Nephron progenitor cell (in vitro differentiated cells): ENCODE measurements at regions not wholly inside any gene's neighbourhood (a gene's known extent, or its start where the extent isn't known, plus 50 kb on each side); places are given as distances from the start of the nearest gene placed in this dataset.

Experiments
- DNase-seq: peaks from one replicate; pipeline ENCODE4 v3.0.0; 2021
- H3K27ac Mint-ChIP-seq: 2 replicates; pipeline ENCODE4 v1.8.0; 2021; ENCODE audit warnings: mild to moderate bottlenecking, moderate library complexity, mixed read lengths
- H3K27me3 Mint-ChIP-seq: 2 replicates; pipeline ENCODE4 v1.8.0; 2021; ENCODE audit warnings: mild to moderate bottlenecking, low read depth, mixed read lengths; ENCODE audit not compliant: poor library complexity
- H3K36me3 Mint-ChIP-seq: 2 replicates; pipeline ENCODE4 v1.8.0; 2021; ENCODE audit warnings: low read depth, mixed read lengths
- H3K4me1 Mint-ChIP-seq: 2 replicates; pipeline ENCODE4 v1.8.0; 2021; ENCODE audit warnings: mixed read lengths
- H3K4me3 Mint-ChIP-seq: 2 replicates; pipeline ENCODE4 v1.8.0; 2021; ENCODE audit warnings: mild to moderate bottlenecking, moderate library complexity, mixed read lengths
- H3K9me3 Mint-ChIP-seq: 2 replicates; pipeline ENCODE4 v1.8.0; 2021; ENCODE audit warnings: mild to moderate bottlenecking, moderate library complexity, mixed read lengths
- CTCF ChIP-seq: fragments of 200-600 bp; sonication (generic); IDR thresholded peaks from 2 replicates; pipeline ENCODE4 v1.5.0; 2021; ENCODE audit warnings: antibody characterized with exemption

- TF ChIP-seq CTCF: no peak
- no peak overlapping the region for H3K27ac Mint-ChIP-seq
- DNase-seq: no peak
- H3K27me3 Mint-ChIP-seq: no peaks in the 10 kb centered on the region
- H3K4me3 Mint-ChIP-seq: no peak overlapping the region
- H3K4me1 Mint-ChIP-seq: no peaks in the 10 kb centered on the region
- H3K36me3 Mint-ChIP-seq: no peaks in the 10 kb centered on the region
- no peaks in the 10 kb centered on the region for H3K9me3 Mint-ChIP-seq
Observed at GRCh38 chr5:164185000-164185399, 679.6 kb downstream of the MAT2B start.

DNA sequence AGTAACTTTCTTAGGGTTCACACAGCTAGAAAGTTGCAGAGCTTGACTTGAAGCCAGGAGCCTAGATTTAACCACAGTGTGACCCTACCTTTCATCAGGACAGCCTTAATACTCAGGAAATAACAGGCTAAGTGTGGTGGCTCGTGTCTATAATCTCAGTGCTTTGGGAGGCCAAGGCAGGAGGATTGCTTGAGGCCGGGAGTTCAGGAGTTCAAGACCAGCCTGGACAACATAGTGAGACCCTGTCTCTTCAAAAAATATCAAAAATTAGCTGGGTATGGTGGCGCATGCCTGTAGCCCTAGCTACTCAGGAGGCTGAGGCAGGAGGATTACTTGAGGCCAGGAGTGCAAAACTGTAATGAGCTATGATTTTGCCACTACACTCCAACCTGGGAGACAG, 681.1 kb downstream of the MAT2B start:
- H3K4me1 Mint-ChIP-seq: no peaks in the 10 kb centered on the region
- no peak for TF ChIP-seq CTCF
- H3K4me3 Mint-ChIP-seq: no peak overlapping the region
- H3K27ac Mint-ChIP-seq: no peak overlapping the region
- no peaks in the 10 kb centered on the region for H3K9me3 Mint-ChIP-seq
- DNase-seq: no peak
- no peaks in the 10 kb centered on the region for H3K27me3 Mint-ChIP-seq
- H3K36me3 Mint-ChIP-seq: no peaks in the 10 kb centered on the region

DNA sequence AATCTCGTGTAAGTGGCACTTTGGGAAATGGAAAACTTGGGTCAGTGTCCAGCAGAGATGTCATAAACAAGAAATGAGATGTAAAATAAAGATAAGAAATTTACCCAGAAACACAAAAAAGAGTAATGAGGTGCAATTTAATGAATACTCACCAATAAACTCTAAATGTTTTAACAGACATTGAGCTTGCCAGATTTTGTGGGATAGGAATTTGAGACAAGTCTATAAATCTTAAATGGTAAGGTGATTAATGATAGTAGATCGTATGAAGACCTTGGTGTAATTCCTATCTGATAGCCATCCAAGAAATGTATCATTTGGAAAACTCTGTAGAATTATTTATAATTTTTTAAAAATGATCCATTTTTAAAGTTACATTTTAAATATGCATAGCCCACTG, 682.4 kb downstream of the MAT2B start:
- no peaks in the 10 kb centered on the region for H3K9me3 Mint-ChIP-seq
- DNase-seq: no peak

DNA sequence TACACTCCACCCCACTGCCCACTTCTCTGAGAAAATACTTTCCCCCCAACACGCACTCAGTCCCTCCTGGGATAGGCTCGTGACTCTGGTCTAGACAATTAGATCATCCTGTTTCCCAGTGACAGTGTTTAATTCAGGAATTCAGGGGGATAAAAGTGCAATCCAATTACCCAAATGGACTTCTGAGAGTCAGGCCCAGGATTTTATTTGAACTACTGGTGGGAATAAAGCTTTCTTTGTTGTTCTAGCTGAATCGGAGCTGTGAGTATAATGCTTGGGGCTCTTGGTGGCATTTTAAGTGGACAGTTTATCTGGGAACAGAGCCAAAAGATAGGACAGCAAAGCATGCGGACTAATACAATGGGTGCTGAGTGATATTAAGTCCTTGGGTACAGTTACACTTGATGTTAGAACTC, 683.3 kb downstream of the MAT2B start:
- no peaks in the 10 kb centered on the region for H3K9me3 Mint-ChIP-seq
- no peaks in the 10 kb centered on the region for H3K27me3 Mint-ChIP-seq
- no peak for DNase-seq
- H3K4me1 Mint-ChIP-seq: no peaks in the 10 kb centered on the region
- no peak for TF ChIP-seq CTCF
- no peak overlapping the region for H3K4me3 Mint-ChIP-seq
- no peaks in the 10 kb centered on the region for H3K36me3 Mint-ChIP-seq
- no peak overlapping the region for H3K27ac Mint-ChIP-seq

More for the DNA sequence above, 682.4 kb downstream of the MAT2B start:
- Mint-ChIP-seq H3K4me1 (no peaks in the 10 kb centered on the region), H3K4me3 (no peak overlapping the region), H3K27ac (no peak overlapping the region), H3K36me3 (no peaks in the 10 kb centered on the region), H3K27me3 (no peaks in the 10 kb centered on the region)
- TF ChIP-seq CTCF: no peak

DNA sequence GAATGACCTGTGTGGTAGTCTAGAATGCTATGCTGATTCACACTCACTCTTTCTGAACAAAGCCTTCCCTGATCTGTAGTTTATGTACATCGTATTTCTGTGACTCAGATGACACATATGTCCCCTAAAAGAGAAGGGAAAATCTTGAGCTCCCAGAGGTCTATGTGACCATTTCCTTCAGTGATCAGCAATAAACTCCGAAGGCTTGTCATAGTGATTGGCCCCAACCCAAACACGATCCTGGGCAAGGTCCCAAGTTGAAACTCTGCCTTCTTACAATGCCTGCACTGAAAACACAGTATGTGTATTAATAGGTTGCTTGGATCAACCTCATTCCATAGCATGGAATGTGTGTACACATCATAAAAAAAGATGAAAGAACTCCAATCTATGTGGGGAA, 685.8 kb downstream of the MAT2B start:
- DNase-seq: no peak
- no peak for TF ChIP-seq CTCF
- no peaks in the 10 kb centered on the region for H3K9me3 Mint-ChIP-seq
- H3K36me3 Mint-ChIP-seq: no peaks in the 10 kb centered on the region
- no peak overlapping the region for H3K4me3 Mint-ChIP-seq
- H3K27me3 Mint-ChIP-seq: no peaks in the 10 kb centered on the region
- H3K4me1 Mint-ChIP-seq: no peaks in the 10 kb centered on the region
- no peak overlapping the region for H3K27ac Mint-ChIP-seq

- no peak overlapping the region for H3K27ac Mint-ChIP-seq
- no peaks in the 10 kb centered on the region for H3K36me3 Mint-ChIP-seq
- no peak for TF ChIP-seq CTCF
- no peak for DNase-seq
- H3K4me3 Mint-ChIP-seq: no peak overlapping the region
- H3K4me1 Mint-ChIP-seq: no peaks in the 10 kb centered on the region
- no peaks in the 10 kb centered on the region for H3K9me3 Mint-ChIP-seq
- H3K27me3 Mint-ChIP-seq: no peaks in the 10 kb centered on the region
Observed at GRCh38 chr5:164202338-164202737, 696.9 kb downstream of the MAT2B start.
